Central memory CD4-positive, alpha-beta T cell (primary cell): ENCODE measurements at regions not wholly inside any gene's neighbourhood (a gene's known extent, or its start where the extent isn't known, plus 50 kb on each side); places are given as distances from the start of the nearest gene placed in this dataset.

Source experiments
- DNase-seq: peaks from one replicate; pipeline ENCODE4 v3.0.0; 2022

GRCh38 chr3:18075799-18076198 lies 333.4 kb upstream of the TBC1D5 start:
- DNase-seq, result no peak

GRCh38 chr3:18071833-18072232 lies 329.4 kb upstream of the TBC1D5 start:
- DNase-seq, result no peak

- no peak for DNase-seq
Observed at GRCh38 chr3:18070944-18071343, 328.5 kb upstream of the TBC1D5 start.

DNA sequence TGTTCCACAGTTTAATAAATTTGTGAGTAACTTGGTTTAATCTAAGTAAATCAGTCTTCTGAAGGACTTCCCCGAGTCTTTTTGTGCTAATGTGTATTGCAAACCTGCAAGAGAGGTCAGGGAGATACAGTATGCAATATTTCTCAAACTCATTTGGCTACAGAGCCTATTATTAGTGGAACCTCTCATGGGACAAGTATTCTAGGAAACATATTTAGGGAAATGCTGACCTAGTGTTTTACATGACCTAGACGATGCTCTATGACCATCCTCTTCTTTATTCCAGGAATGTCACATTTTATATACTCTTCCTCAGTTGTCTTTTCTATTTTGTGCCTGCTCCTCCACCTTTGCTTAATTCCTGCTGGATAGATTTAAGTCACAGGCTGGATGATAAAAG lies 327.8 kb upstream of the TBC1D5 start:
- DNase-seq, result no peak

- DNase-seq, result no peak
Observed at GRCh38 chr3:18069568-18069967, 327.1 kb upstream of the TBC1D5 start.

DNA sequence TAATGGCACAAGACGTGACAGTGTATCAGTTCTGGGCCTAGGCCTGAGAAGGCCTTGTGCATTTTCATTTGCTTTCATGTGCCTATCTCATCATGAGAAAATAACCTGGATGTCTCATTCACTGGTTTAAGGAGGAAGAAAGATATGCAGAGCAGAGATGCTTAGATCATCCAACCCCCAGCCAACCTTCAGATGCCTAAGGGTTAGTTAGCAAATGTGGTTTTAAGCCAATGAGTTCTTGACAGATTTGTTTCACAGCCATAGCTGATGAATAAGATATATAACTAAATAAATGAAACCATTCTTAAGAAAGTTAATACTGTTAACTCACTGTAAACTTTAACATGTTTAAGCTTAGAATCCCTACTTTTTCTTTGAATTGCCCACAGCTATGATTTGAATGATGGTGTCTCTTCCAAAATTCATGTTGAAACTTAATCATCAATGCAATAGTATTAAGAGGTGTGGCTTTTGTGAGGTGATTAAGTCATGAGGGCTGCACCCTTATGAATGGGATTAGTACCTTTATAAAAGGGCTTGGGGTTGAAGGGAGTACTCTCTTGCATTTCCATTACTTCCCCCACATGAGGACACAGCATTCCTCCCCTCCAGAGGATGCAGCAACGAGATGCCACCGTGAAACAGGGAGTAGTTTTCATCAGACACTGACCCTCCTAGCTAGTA lies 324.6 kb upstream of the TBC1D5 start:
- no peak for DNase-seq

GRCh38 chr3:18064586-18064985 lies 322.2 kb upstream of the TBC1D5 start:
- no peak for DNase-seq

GRCh38 chr3:18062657-18063025 lies 320.2 kb upstream of the TBC1D5 start:
- DNase-seq, result no peak

GRCh38 chr3:18061737-18062656 lies 319.6 kb upstream of the TBC1D5 start:
- DNase-seq, result no peak

GRCh38 chr3:18058666-18059065 lies 316.2 kb upstream of the TBC1D5 start:
- DNase-seq, result no peak

DNA sequence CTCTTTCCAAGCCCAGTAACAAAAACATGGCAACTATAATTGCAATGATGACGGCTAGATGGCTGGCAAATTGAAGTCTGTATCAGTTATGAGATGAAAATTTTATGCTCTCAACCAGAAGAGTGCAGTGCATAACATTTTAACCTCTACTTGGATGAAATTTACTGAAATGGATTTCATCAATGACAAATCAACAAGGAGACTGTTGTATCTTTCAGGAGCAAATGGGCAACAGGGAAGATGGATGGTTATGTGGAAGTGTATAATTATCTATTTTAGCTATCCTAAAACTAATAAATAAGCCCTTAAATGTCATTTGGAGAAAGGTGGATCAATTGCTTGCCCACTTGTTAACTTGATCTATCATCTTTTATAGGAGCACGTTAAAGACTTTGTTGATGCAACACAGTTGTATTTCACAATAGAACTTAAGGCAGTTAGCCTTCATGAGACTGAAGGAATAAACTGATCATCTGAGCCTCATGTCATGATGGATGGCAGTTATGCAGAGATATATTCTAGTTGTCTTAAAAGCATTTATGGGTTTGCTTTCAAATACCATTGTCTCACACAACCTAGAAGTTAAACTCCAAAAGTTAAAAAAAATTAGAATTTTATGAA lies 315.1 kb upstream of the TBC1D5 start:
- DNase-seq, result no peak

DNA sequence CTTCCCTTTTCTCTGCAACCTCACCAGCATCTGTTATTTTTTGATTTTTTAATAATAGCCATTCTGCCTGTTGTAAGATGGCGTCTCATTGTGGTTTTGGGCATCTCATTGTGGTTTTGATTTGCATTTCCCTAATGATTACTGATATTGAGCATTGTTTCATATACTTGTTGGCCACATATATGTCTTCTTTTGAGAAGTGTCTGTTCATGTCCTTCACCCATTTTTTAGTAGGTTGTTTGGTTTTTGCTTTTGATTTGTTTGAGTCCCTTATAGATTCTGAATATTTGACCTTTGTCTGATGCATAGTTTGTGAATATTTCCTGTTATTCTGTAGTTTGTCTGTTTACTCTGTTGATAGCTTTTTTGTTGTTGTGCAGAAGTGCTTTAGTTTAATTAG lies 312.2 kb upstream of the TBC1D5 start:
- no peak for DNase-seq

- DNase-seq, result no peak
Observed at GRCh38 chr3:18051306-18051705, 308.9 kb upstream of the TBC1D5 start.

DNA sequence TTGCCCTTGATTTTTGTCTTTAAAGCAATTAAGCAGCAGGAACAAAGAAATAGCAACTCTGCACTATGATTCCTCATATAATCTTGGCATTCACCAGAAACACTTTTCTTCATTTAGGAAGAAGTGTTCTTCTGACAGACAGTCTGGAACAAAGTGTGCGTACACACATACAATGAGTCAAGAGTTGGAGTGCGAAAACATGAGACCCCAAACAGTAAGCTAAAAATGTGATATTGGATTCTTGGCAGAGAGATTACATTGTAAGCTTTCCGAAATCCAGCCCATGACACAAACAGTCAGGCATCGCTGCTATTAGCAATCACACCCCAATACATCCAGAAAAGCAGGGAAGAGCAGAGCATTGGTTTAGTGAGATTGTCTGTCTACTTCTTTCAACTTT lies 306.7 kb upstream of the TBC1D5 start:
- DNase-seq, result no peak

DNA sequence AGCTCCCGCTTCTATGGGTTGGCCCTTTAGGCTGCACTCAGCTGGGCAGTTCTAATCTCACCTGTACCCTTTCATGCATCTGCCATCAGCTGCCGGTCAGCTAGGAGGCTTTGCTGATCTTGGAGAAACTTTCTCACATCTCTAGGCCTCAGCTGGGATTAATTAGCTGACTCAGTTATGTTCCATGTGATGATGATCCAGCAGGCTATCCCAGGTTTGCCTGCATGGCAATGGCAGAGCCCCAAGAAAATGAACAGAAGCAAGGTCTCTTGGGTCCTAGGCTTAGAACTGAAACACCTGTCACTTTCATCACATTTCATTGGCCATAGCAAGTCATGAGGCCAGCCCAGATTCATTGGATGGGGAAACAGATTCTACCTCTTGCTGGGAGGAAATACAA lies 304.6 kb upstream of the TBC1D5 start:
- DNase-seq, result no peak

GRCh38 chr3:18046131-18046915 lies 303.9 kb upstream of the TBC1D5 start:
- DNase-seq, result no peak

GRCh38 chr3:18044971-18045880 lies 302.8 kb upstream of the TBC1D5 start:
- no peak for DNase-seq

- no peak for DNase-seq
Observed at GRCh38 chr3:18044191-18044590, 301.8 kb upstream of the TBC1D5 start.

- DNase-seq, result no peak
Observed at GRCh38 chr3:18036450-18036815, 294.0 kb upstream of the TBC1D5 start.

DNA sequence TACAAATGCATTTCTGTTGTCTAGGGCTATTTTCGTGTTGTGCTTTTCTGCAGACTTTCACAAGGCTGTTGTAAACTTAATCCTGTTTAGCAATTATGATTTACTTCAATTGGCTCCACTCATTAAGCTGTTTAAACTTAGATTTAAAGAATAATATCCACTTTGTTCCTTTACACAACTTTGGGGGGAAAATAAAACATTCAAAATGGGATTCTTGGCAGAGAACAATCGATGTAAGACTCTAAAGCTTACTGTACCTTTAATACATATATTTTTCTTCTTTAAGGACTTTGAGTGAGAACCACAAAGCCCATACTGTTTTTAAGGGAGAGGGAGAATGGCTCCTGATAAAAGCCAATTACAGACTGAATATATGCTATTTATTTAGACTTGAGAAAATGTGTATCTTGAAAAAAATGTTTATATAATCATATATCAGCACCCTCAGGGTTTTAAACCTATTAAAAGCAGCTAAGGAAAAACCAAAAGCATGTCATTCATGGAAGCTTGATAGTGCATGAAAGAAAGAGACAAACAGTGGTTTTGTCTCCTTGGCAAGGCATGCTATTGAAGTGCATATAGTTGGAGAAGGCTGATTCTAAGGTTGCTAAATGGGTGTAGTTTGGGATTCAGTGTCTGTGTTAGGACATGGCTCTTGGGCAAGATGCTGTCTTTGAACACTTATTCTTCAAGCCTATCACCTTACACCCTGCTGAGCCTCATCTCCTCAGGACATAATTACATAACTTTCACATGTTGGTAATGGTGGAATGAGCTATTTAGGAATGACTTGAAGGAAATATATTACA lies 293.4 kb upstream of the TBC1D5 start:
- no peak for DNase-seq

GRCh38 chr3:18033581-18034108 lies 291.2 kb upstream of the TBC1D5 start:
- no peak for DNase-seq
